HG02759 (cell line): ENCODE measurements at regions not wholly inside any gene's neighbourhood (a gene's known extent, or its start where the extent isn't known, plus 50 kb on each side); places are given as distances from the start of the nearest gene placed in this dataset.
"Not testable (repeated sequence)": the region's sequence is repeated elsewhere in the genome, so short reads cannot be mapped to it uniquely, and the experiment has no call there.

Source experiments
- ATAC-seq: cut with Tn5 transposase; IDR thresholded peaks from one replicate; pipeline ENCODE4 v1.9.1; 2021; ENCODE audit warnings: mild to moderate bottlenecking, moderate library complexity; ENCODE audit not compliant: unreplicated experiment

DNA sequence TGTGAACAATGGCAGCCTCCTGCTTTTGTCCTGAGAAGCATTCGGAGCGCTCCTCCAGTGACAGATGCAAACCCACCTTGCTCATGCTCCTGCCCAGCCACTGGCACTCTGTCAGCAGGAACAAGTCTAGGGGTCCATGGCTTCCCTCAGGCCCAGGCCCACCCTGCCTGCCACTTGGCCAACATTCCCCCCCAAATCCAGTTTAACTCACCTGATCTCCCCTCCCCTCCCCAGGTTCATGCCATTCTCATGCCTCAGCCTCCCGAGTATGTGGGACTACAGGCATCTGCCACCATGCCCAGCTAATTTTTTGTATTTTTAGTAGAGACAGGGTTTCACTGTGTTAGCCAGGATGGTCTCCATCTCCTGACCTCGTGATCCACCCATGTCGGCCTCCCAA lies 118.9 kb upstream of the TPTE start:
- ATAC-seq = not testable (repeated sequence)

DNA sequence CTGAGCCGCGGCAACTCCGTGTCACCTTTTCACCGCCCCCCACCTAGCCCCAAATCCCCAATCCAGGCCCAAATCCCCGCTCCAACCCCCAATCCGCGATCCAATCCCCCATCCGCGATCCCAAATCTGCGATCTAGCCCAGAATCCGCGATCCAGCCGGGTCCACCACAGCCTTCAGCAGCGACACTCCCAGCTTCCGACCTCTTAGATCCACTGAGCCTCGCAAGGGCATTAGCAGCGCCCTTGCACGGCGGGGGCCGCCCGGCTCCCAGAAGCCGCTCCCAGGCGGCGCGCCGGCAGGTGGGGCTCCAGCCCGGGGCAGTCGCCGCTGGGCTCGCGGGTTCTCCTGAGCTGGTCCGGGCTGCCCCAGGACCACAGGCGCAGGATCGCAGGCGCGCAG lies 116.1 kb upstream of the TPTE start:
- not testable (repeated sequence) for ATAC-seq

DNA sequence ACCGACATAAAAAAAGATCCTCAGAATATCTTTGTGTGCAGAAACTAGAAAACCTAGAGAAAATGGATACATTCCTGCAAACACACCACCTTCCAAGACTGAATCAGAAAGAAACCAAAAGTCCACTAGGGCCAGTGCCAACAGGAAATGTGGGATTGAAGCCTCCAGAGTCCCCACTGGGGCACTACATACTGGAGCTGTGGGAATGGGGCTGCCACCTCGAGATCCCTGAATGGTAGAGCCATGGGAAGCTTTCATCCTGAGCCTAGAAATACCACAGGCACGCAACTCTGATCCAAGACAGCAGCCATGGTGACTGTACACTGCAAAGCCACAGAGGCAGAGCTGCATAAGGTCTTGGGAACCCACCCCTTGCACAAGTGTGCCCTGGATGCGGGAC lies 111.6 kb upstream of the TPTE start:
- ATAC-seq = not testable (repeated sequence)

DNA sequence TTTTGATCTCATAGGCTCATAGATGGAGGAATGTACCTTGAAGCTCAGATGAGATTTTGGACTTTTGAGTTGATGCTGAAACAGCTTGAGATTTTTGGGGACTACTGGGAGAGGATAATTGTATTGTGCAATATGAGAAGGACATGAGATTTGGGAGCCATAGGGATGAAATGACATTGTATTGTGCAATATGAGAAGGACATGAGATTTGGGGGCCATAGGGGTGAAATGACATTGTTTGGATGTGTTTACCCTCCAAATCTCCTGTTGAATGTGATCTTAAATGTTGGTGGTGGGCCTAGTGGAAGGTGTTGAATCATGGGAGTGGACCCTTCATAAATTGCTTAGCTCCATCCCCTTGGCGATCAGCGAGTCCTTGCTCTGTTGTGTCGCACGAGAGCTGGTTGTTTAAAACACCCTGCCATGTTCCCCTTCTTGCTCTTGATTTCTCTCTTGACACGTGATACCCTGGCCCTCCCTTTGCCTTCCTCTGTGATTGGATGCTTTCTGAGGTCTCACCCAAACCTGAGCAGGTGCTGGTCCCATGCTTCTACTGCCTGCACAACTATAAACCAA lies 110.9 kb upstream of the TPTE start:
- ATAC-seq = not testable (repeated sequence)

DNA sequence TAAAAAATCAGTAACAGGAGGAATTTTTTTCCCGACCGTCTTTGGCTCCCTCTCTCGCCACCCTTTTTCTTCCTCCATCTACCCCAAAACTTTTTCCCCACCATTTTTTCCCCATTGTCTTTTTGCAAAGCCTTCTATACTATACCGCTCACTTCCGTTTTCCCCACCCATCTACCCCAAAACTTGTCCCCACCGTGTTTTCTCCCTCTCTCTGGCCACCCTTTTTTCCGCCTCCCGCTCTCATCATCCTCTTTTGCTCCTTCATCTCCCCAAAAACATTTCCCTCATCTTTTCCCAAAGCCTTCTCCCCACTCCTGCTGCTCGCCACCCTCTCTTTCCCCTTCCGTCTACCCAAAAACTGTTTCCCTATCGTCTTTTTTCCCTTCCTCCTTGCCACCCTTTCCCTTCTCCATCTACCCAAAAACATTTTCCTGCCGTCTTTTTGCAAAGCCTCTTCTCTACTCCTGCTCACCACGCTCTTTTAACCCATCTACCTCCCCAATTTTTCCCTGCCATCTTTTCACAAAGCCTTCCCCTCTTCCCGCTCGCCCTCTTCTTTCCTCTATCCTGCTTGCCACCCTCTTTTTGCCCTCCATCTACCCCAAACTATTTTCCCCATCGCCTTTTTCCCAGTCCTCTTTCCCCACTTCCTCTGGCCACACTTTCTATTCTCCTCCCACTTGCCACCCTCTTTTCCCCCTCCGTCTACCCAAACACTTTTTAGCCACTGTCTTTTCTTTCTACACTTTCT lies 109.4 kb upstream of the TPTE start:
- ATAC-seq = not testable (repeated sequence)

DNA sequence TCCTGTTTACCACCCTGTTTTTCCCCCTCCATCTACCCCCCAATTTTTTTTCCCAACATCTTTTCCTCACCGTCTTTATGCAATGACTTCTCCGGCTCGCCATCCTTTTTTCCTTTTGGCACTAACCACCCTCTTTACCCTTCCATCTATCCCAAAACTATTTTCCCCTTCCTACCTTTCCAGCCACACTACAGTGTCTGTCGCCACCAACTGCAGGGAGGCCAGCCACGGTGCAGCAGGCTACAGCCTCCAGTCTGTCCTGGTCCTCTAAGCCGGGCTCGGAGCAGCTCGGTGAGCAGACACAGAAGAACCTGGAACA lies 108.5 kb upstream of the TPTE start:
- not testable (repeated sequence) for ATAC-seq

DNA sequence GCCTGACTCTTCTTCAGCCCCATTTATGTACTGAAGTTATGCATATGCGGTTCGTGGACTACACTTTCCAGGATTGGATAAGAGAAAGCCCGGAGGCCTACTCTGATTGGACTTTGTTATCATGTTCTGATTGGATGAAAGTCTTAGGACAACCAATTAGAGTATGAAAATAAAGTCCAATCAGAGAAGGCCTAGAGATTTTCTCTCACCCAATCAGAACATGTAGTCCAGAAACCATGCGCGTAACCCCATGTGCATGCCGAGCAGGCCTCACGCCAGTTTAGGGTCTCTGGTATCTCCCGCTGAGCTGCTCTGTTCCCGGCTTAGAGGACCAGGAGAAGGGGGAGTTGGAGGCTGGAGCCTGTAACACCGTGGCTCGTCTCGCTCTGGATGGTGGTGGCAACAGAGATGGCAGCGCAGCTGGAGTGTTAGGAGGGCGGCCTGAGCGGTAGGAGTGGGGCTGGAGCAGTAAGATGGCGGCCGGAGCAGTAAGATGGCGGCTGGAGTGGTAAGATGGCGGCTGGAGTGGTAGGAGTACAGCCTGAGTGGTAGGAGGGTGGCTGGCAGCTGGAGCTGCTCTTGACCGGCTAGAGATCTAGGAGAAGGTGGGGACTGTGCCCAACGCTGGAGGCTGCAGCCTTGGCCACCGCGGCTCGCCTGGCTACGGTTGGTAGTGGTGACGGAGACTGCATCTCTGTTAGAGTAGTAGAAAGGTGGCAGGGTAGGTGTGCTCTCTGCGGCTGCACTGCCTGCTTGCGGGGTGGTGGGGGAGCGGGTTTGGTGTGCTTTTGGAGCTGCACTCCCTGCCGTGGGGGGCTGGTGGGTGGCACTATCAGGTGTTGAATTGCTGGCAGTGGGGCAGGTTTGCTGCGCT lies 107.9 kb upstream of the TPTE start:
- not testable (repeated sequence) for ATAC-seq

DNA sequence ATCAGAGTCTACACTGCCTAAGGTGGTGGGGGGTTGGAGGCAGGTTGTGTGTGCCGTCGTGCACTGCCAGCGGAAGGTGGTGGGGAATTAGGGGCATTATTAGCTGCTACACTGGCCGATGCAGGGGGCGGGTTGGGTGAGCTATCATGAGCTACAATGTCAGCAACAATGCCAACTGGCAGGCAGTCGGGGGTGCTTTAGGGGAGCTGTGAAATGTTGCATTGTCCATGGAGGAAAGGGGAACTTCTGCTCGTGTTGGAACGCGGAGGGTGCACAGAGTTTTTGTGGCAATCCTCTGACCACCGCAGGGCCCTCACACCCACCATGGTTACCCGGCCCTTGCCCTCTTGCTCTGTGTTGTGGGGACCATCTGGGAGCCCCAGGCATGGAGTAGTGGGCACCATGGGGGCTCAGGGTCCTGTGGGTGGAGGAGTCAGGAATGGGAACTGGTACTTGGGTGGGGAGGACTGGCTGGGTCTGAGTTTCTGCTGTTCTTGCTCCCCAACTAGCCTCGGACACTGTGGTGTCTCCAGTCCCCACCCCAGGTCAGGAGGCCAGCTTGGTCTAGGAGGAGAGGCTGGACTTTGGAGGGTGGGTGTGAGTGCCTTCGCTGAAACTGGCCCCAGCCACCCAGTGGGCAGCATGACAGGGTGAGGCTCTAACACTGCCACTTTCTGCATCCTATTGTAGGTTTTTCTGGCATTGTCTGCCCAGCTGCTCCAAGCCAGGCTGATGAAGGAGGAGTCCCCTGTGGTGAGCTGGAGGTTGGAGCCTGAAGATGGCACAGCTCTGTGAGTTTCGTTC lies 107.1 kb upstream of the TPTE start:
- not testable (repeated sequence) for ATAC-seq

DNA sequence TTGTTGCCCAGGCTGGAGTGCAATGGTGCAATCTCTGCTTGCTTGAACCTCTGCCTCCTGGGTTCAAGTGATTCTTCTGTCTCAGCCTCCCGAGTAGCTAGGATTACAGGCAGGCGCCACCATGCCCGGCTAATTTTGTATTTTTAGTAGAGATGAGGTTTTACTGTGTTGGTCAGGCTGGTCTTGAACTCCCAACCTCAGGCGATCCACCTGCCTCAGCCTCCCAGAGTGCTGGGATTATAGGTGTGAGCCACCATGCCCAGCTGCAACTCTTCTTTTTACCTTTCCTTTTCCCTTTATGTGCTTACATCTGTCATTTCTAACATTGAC lies 106.5 kb upstream of the TPTE start:
- ATAC-seq = not testable (repeated sequence)

DNA sequence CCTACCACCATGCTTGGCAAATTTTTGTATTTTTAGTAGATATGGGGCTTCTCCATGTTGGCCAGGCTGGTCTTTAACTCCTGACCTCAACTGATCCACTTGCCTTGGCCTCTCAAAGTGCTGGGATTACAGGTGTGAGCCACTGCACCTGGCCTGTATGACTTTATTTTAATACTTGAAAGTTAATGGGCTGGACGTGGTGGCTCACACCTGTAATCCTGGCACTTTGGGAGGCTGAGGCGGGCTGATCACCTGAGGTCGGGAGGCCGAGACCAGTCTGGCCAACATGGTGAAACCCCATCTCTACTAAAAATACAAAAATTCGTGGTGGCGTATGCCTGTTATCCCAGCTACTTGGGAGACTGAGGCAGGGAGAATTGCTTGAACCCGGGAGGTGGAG lies 105.9 kb upstream of the TPTE start:
- not testable (repeated sequence) for ATAC-seq

DNA sequence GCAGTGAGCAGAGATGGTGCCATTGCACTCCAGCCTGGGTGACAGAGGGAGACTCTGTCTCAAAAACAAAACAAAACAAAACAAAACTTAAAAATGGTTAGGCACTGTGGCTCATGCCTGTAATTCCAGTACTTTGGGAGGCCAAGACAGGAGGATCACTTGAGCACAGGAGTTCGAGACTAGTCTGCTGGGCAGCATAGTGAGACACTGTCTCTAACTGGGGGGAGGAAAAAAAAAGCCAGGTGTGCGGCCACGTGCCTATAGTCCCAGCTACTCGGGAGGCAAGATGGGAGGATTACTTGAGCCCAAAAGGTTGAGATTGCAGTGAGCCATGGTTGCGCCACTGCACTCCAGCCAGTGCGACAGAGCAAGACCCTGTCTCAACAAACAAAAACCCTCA lies 105.5 kb upstream of the TPTE start:
- not testable (repeated sequence) for ATAC-seq

DNA sequence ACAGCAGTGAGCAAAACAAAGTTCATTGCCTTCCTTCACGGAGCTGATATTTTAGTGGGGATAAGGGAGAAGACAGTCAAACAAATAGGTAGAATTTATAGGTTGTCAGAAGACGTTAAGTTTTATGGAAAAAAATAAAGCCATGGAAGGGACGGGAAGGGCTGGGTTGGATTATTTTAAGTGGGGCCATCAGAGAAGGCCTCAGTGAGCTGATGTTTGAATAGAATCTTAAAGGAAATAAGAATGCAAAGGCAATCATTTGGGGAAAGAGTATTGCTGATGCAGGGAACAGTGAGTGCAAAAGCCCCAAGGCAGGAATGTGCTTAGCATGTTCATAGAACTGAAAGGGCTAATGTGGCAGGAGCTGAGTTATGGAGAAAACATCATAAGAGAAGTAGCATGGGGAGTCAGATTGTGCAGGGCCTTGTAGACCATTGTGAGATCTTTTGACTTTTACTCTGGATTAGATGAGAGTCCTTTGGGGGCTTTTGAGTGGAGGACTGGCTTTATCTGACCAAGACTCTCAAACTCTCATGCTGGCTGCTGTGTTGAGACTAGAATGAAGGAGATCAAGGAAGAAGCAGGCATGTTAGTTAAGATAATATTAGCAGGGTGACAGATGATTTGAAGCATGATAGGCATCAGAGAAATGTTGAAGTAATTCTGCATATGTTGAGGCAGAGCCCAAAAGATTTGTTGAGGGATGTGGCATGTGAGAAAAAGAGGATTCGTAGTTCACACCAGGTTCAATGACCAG lies 104.5 kb upstream of the TPTE start:
- ATAC-seq = not testable (repeated sequence)

DNA sequence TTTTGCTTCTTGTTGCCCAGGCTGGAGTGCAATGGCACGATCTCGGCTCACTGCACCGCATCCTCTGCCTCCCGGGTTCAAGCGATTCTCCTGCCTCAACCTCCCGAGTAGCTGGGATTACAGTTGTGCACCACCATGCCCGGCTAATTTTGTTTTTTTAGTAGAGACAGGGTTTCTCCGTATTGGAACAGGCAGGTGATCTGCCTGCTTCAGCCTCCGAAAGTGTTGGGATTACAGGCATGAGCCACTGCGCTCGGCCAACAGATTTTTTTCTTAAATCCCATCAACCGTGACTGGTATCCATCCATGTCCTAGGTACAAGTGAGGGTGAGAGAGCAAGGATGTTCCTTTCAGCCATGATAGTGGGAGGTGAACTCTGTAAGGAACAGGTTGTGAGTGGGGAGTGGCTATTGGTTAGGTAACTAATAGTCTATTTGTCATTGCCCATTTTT lies 103.8 kb upstream of the TPTE start:
- not testable (repeated sequence) for ATAC-seq

DNA sequence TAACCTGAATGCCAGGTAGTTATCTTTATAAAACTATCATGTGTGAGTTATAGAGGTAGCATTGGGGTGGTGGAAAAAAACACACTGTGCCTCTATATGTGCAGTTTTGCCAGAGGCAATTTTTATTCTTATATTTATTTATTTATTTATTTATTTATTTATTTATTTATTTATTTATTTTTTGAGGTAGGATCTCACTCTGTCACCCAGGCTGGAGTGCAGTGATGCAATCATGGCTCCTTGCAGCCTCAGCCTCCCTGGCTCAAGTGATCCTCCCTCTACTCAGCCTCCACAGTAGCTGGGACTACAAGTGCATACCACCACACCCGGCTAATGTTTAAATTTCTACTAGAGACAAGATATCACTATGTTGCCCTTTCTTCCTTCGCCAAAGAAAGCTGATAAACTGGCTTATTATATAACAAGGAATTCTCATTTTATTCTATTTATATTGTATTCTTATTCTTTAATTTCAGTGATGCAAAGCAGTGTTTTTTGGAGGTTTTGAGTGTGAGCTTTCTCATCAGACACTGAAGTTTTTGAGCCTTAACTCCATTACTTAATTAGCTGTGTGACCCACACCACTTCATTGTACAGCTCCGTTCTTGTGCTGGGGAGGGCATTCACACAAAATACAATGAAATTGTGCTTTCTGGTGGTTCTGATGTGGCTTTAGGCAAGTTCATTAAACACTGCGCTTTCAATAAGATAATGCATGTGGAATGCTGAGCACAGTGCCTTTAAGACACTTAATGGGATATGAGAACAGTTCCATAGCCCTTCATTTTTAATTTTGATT lies 102.9 kb upstream of the TPTE start:
- not testable (repeated sequence) for ATAC-seq

DNA sequence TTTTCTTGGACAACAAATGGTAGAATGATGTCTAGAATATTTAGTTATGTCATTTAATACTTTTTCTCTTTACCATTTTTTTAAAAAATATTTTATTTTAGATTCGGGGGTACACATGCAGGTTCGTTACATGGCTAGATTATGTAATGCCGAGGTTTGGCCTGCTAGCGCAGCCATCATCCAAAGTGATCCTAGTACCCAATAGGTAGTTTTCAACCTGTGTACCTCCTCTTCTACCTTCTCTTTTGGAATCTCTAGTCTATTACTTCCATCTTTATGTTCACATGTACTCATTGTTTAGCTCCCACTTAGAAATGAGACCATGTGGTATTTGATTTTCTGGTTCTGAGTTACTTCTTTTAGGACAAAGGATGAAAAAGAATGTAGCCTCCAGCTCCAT lies 100.2 kb upstream of the TPTE start:
- not testable (repeated sequence) for ATAC-seq

DNA sequence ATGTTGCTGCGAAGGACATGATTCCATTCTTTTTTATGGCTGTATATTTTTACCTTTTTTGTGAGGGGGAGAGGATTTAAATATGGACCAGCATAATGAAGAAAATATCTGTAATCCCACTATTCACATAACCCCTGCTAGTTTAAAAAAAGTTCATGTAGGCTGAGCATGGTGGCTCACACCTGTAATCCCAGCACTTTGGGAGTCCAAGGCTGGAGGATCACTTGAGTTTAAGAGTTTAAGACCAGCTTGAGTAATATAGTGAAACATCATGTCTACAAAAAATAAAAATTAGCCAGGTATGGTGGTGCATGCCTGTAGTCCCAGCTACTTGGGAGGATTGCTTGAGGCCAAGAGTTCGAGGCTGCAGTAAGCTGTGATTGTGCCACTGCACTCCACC lies 99.8 kb upstream of the TPTE start:
- ATAC-seq = not testable (repeated sequence)

DNA sequence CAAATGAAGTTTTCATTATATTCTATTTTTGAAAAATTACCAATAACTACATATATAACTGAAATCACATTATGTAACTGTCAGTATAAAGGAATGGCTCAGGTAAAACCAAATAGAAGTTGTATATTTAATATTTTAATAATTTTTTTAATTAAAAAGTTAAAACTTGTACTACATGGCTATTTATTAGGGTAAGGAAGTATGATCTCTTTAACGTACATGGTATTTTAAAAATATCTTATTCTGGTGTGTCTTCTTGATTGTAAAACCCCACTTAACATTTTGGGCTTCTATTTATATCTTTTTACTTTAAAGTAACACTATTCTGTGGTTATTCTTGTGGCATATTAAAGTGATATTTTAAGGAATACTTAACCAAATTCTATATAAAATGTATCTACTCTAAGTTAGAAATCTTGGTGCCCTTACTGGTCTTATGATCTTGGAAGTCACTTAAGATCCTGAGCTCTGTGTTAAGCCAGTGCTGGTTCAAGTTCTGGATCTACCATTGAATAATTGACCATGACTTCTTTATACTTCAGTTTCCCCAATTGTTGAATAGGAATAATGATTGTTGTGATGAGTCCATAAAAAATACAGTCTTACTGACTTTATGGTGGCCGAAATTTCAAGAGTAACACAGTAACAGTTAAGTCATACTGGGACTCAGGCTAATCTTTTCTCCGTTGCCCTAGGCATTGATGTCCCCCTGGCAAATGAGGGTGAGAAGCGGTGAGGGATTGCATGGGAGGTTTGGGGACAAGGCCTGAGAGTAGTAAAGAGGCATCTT lies 97.1 kb upstream of the TPTE start:
- not testable (repeated sequence) for ATAC-seq

DNA sequence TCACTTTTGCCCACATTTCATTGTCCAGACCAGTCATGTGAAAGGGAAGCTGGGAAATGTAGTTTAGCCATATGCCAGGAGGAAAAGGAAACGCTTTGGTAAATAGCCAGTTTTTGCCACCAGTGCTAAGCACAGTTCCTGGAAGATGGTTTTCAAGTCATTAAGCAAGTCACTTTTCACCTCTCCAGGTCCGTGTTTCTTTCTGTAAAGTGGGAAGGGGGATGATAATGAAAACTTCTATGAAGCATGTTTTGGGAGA lies 96.6 kb upstream of the TPTE start:
- not testable (repeated sequence) for ATAC-seq

DNA sequence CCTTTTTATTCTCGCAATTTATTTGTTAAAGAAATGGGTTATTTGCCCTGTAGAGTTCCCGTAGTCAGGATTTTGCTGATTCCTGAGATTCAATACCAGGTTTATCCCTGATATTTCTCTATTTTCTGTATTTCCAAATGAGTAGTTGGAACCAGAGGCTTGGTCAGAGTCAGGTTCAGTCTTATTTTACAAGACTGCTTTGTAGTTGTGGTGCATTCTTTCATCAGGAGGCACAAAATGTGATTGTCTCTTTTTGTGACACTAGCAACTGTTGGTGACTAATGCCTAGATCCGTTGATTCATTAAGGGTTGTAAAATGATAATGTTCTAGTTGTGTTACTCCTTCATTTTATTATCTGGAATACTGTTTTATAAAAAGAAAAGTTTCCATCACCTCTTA lies 95.5 kb upstream of the TPTE start:
- no peak for ATAC-seq
